ENCODE measurements at regions not wholly inside any gene's neighbourhood (a gene's known extent, or its start where the extent isn't known, plus 50 kb on each side); places are given as distances from the start of the nearest gene placed in this dataset.

DNA sequence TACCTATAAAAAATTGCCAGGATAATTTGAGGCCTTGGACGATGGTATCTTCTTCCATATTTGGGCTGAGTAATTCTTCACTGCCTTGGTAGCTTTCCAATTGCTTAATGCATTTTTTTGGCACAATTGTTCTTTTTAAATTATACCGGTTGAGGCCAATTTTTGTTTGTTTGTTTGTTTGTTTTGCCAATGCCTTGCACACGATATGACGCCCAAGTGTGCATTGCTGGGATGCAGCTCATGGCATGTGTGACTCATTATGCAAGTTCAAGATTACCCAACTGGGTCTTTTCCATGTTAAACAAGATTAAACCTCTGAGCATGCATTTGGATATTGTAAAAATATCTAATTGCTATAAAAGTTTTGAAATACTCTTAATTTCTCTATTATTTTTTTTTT, 71.1 kb upstream of the KCNIP4 start:
- DNase-seq = no peak

DNA sequence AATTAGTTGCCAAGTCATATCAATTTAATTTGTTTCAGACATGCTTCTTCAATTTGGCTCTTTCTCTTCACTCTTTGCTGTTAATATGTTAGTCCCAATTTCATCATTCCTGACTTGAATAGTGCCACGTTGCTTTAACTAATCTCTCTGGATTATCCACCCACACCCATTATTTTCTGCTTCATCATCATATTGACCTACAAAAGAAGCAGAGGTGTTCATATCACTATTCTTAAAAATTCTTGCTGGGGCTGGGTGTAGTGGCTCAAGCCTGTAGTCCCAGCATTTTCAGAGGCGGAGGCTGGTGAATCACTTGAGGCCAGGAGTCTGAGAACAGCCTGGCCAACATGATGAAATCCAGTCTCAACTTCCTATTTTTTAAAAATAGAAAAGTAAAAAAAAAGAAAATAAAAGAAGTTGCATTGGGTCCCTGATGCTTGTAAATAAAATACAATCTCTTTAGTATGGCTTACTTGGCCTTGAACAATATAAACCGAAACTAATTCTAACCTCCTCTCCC, 65.7 kb upstream of the KCNIP4 start:
- no peak for DNase-seq

DNA sequence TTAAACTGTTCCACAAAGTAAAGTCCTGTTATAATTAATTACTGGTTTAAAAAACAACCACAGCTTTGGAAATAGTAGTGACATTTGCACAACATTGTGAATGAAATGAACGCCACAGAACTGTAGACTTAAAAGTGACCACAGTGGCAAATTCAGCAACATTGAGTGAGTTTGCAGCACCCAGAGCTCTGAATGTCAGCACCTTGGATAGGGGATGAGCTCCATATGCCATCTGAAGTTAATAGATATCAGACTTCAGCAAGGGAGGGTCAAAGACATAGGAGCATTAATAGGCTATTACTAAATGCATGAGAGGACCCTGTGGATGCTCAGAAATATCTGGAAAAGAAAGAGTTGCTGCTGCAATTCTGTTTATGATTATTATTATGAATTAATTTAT, 55.3 kb upstream of the KCNIP4 start:
- DNase-seq = no peak

All from NCI-H2029 treated with DMSO at 0.1 percent for 48 hours (cell line).